ENCODE measurements at regions not wholly inside any gene's neighbourhood (a gene's known extent, or its start where the extent isn't known, plus 50 kb on each side); places are given as distances from the start of the nearest gene placed in this dataset.

GRCh38 chr6:40340957-40341356 is 246.2 kb downstream of the LRFN2 start:
- in situ Hi-C loops (cut with HindIII; ENCODE audit: low sequenced_read_pairs) = no loop called here

DNA sequence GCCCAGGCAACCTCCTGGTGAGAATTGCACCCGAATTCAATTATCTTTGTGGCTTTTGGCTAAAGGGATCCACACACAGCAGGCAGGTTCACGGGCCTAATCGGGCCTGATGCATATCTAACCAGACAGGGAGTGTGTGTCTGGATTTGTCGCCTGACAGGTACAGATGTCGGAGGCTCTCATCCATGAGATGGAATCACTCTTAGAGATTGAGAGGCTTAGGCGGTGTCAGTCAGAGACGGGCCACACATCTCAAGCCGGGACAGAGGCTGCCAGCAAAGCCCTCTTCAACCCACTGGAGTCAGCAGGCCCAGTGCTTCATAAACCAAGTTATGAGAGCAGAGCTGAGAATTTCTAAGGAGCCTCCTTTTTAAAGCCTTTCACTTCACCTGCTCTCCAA is 247.0 kb downstream of the LRFN2 start:
- in situ Hi-C loops (cut with HindIII; ENCODE audit: low sequenced_read_pairs) = no loop called here

DNA sequence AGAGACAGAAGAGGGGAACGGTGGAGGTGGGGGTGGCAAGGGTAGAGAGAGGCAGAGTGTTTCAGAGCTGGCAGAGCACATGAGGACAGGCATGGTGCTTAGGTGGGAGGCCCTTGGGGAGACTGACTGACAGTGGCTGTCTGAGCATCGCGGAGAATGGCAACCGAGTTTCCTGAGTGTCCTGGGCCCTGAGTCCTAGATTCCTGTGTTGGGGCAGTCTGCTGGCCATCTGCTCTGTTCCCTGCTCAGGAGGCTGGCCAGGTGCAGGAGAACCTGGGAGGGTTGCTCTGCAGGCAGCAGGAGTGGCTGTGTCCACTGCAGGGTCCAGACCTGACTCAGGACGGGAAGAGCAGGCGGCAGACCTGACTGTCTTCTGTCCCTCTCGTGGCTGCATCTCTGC is 248.9 kb downstream of the LRFN2 start:
- in situ Hi-C loops (cut with HindIII; ENCODE audit: low sequenced_read_pairs) = loop anchor here (5.0 kb wide), 1 partner anchor 84 kb away; no protein-coding TSS in a partner anchor

DNA sequence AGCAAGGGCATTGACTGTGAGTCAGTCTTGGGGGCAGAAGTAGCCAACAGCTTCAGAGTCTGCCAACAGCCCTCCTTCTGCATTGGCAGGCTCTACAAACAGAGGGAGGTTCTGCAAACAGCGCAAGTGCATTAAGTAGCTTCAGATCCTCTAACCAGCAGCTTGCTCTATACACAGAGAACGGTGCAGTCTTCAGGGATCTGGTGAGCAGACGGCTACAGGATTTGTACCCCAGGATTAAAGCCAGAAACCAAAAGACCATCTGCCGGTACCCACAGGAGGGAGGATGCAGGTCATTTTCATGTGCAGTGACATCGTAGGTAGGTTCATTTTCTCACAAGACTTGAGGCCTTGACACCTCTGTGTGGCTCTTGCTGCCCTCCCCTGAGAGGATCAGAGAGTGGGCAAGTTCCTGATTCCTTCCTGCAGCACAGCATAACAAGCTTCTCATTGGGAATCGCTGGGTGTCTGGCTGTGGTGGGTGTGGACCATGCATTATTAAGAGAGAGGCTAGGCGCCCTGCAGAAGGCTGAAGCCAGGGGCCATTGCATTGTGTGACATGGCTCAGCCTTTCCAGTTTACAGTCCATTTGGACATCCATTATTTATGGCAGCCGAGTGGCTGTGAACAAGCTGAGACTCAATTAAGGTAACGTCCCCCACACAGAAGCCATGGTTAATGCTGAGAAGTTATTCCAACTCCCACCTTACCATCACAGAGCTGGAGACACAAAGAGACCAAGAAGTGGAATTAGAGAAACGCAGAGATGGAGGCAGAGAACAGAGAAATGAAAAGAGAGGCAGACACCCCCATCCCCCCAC is 250.0 kb downstream of the LRFN2 start:
- in situ Hi-C loops (cut with HindIII; ENCODE audit: low sequenced_read_pairs) = loop anchor here (5.0 kb wide), 1 partner anchor 85 kb away; no protein-coding TSS in a partner anchor

DNA sequence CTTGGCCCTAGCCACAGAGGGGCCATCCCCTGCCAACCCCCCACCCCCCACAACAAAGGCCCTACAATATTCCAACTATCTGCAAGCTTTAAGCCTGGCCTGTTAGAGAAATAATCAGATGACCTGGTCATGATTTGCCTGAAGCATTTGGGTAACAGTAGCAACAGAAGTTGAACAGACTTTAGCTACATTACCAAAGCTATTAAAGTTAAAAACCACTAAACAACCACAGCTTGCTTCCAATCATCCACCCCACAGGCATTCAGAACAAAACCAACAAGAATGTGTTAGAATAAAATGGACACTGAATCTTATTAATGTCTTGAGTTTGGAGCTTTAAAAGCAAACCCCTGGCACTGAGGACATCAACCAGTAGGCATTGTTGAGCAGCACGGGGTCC is 250.9 kb downstream of the LRFN2 start:
- in situ Hi-C loops (cut with HindIII; ENCODE audit: low sequenced_read_pairs) = loop anchor here (5.0 kb wide), 1 partner anchor 86 kb away; no protein-coding TSS in a partner anchor

- in situ Hi-C loops (cut with HindIII; ENCODE audit: low sequenced_read_pairs) = loop anchor here (5.0 kb wide), 2 partner anchors 77 to 88 kb away; no protein-coding TSS in a partner anchor
Measured at GRCh38 chr6:40334496-40335270, 252.5 kb downstream of the LRFN2 start.

GRCh38 chr6:40331545-40331944 is 255.6 kb downstream of the LRFN2 start:
- in situ Hi-C loops (cut with HindIII; ENCODE audit: low sequenced_read_pairs) = loop anchor here (5.0 kb wide), 1 partner anchor 74 kb away; no protein-coding TSS in a partner anchor

GRCh38 chr6:40330301-40330721 is 256.9 kb downstream of the LRFN2 start:
- in situ Hi-C loops (cut with HindIII; ENCODE audit: low sequenced_read_pairs) = loop anchor here (5.0 kb wide), 1 partner anchor 73 kb away; no protein-coding TSS in a partner anchor

DNA sequence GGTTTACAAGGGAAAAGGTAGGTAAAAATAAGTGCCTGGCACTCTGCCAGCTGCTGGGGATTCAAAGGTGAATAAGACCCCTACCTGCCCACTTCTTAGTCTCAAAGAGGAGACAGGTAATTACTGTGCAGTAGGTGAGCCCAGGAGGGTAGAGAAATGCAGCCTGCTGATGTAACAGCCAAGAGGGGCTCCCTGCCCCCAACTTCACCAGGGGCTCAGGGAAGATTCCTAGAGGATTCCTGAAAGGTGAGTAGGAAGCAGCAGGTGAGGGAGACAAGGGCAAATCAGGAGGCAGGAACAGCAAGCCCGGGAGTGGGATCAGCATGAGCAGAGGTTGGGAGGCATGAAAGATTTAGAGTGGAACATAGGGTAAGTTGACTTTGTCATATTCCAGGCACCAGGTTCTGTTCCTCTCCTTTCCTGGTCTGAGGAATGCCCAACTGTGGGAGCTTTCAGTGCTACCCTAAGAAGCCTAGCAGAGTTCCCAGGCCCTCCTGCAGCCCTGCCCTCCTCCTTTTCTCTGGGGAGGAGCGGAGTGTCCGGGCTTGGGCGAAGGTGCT is 258.1 kb downstream of the LRFN2 start:
- in situ Hi-C loops (cut with HindIII; ENCODE audit: low sequenced_read_pairs) = no loop called here

DNA sequence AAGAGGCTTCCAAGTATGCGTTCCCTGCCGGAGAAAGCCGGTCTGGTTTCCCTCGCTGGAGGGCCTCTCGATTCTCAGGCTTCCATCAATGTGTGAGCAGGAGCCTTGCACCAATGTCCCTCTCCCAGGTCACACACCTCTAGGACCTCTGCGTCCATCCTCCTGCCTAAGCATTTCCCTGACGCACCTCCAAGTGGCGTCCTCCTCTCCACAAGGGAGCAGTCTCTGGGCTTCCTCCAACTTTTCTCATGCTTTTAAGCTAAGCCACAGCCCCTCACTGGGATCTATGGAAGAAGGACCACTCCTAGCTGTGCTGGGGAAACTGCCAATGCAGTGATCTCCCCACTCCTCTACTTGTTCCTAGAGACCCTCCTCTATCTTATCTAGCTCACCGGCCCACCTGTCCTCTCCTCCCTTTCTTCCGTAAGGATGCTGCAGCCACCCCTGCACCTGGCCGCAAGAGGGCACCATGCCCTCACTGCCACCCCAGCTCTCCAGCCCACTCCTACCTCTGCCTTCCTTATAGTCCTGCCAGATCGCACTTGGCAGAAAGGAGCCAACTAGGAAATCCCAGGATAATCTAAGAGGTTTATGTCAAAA is 258.7 kb downstream of the LRFN2 start:
- in situ Hi-C loops (cut with HindIII; ENCODE audit: low sequenced_read_pairs) = no loop called here

DNA sequence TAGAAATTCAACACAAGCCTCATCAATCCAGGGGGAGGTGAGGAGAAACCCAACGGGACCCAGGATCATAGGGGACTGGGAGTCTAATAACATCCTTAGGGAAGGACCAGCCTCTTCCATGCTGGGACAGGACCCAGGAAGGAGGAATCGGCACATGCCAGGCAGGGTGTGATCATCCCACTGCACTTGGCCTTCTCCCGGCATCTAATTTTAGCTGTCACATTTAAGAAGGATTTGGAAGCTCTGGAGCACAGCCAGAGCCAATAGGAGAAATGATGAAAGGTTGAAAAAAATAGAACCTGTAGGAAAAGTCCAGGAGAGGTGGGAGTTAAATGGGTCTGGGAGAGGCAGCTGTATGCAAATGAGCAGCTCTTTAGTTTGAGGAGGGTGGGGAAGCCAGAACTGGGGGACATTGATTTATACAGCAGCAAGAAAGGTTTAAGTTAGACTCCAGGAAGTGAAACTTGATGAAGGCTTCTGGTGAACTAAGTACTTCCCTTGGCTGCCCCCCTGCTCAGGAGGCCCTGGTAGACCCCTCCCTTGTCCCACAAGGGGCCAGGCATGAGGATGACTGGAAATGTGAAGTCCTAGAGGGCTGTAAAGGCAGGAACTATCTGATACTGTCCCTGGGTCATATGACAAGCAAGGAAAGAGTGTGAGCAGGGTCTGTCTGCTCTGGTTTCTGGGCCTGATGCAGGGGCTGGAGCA is 260.3 kb downstream of the LRFN2 start:
- in situ Hi-C loops (cut with HindIII; ENCODE audit: low sequenced_read_pairs) = no loop called here

DNA sequence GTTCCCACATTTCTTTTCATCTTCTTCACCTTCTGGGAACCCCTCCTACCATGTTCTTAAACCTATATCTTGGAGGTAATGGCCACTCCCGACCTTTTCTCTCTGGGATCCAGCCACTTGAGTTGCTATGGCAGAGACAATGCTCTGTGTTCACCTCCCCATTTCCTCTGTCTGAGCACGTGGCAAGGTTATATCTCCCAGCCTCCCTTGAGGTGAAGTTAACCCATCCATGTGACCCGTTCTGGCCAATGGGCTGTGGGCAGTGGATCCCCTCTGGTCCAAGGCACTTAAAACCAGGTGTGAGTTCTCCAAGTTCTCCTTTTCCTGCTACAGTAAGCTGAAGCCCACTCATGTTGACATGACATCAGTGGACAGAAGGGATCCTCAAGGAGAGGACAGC is 261.4 kb downstream of the LRFN2 start:
- in situ Hi-C loops (cut with HindIII; ENCODE audit: low sequenced_read_pairs) = no loop called here

DNA sequence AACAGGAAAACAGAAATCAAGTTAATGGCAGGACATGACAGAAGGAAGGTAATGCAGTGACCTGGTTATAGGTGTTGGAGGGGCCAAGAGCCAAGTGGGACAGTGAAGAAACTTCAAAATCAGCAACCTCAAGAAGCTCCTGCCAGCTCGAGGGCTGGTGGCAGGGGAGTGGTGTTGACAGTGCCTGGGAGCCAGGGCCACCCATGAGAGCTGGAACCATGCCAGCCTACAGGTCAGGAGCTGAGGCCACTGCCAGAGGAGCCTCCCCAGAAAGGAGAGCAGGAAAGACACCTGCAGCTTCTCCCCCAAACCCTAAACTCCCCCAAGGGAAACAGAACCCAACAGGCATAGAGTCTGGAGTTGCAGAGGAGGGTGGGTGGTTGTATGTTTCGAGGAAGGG is 262.1 kb downstream of the LRFN2 start:
- in situ Hi-C loops (cut with HindIII; ENCODE audit: low sequenced_read_pairs) = no loop called here

GRCh38 chr6:40323881-40324634 is 263.1 kb downstream of the LRFN2 start:
- in situ Hi-C loops (cut with HindIII; ENCODE audit: low sequenced_read_pairs) = no loop called here

DNA sequence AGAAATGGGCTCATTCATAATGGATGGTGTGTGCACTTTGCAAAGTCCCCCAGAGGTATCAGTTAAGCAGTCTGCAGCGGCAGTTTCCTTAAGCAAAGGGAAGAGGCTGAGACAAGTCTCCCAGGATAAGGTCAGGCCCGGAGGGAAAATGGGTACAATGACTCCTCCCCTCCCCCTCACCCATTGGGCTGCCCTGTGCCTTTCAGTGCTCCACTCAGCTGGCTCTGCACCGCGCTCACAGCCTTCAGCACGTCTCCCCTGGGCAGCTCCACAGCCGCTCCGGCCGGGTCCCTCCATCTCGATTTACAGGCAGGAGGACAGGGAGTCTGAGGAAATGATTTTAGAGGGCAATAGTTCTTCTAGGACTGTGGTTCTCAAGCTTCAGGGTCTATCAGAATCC is 264.8 kb downstream of the LRFN2 start:
- in situ Hi-C loops (cut with HindIII; ENCODE audit: low sequenced_read_pairs) = no loop called here

DNA sequence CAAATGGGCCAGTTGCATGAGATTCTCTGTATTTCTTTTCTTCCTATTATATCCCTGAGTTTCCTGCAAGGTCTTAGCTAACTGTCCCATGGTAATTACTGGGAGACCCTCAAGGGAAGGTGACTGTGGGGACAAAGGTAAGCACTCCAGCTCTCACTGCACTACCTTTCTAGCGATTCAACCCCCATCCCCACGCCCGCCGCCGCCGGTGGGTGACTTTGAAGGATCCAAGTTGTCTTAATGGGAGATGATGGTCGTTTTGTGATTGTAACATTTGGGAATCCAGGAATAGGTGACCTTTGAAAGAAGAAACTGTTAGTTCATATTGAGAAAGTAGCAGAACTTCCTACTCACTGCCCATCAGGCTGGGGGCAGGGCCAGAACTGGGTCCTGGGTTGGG is 265.5 kb downstream of the LRFN2 start:
- in situ Hi-C loops (cut with HindIII; ENCODE audit: low sequenced_read_pairs) = no loop called here

DNA sequence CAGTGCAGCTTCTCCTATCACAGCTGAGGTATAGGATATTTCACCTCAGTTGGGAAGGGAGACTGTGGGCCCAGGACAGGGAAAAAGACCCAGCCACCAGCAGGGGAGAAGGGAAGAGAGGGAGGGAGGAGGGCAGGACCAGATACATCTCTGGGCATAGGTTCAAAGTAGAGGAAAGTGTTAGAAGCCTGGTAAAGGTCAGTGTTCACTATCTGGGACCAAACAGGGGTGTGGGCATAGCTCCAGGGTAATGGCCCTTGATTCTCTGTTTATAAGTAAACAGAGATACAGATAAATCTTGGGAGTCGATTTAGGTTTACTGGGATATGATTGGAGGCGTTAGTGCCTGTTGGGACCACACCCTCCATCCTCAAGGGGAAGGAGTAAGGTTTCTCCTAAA is 266.2 kb downstream of the LRFN2 start:
- in situ Hi-C loops (cut with HindIII; ENCODE audit: low sequenced_read_pairs) = no loop called here

- in situ Hi-C loops (cut with HindIII; ENCODE audit: low sequenced_read_pairs) = no loop called here
Measured at GRCh38 chr6:40320441-40320840, 266.7 kb downstream of the LRFN2 start.

DNA sequence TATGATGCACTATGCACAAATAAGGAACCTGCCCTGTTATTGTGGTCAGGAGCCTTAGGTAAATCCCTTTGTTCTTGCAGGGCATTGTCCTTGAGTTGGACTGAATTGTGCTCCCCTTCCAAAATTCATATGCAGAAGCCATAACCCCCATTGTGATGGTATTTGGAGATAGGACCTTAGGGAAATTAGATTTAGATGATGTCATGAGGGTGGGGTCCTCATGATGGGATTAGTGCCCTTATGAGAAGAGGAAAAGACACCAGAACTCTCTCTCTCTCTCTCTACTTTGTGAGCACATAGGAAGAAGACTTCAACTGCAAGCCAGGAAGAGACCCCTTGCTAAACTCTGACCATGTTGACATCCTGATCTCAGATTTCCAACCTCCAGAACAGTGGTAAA is 268.0 kb downstream of the LRFN2 start:
- in situ Hi-C loops (cut with HindIII; ENCODE audit: low sequenced_read_pairs) = no loop called here

GRCh38 chr6:40315060-40315459 is 272.1 kb downstream of the LRFN2 start:
- in situ Hi-C loops (cut with HindIII; ENCODE audit: low sequenced_read_pairs) = no loop called here
